Prostate gland (tissue), 2 donors: ENCODE measurements at regions not wholly inside any gene's neighbourhood (a gene's known extent, or its start where the extent isn't known, plus 50 kb on each side); places are given as distances from the start of the nearest gene placed in this dataset.

Experiments used
- CTCF ChIP-seq, 4 experiments: fragments of 200-600 bp in 2 of 4; fragments of 450-650 bp in 2 of 4; sonication (generic) in 2 of 4; IDR thresholded peaks; 1 replicate in 3 of 4; 2 replicates in 1 of 4; pipeline ENCODE4 v1.5.1; 2016 to 2019; ENCODE audit warnings: antibody characterized with exemption in 4 of 4, mild to moderate bottlenecking in 2 of 4, moderate library complexity in 2 of 4
- POLR2A ChIP-seq: fragments of 450-650 bp; IDR thresholded peaks from one replicate; pipeline ENCODE4 v1.6.1; 2016; ENCODE audit warnings: antibody characterized with exemption, mild to moderate bottlenecking
- POLR2AphosphoS5 ChIP-seq: sonication (generic); formaldehyde crosslinking; IDR thresholded peaks from one replicate; pipeline ENCODE4 v1.6.1; 2017; ENCODE audit warnings: antibody characterized with exemption

- TF ChIP-seq POLR2A, result no peak
- no peak for TF ChIP-seq POLR2AphosphoS5
- no peak for TF ChIP-seq CTCF (IDR thresholded peaks at IDR 0.05)
These were observed 64.9 kb downstream of the BOD1L2 start for GRCh38 chr18:57211776-57212175.
